Testis (tissue), 2 donors: ENCODE measurements at regions not wholly inside any gene's neighbourhood (a gene's known extent, or its start where the extent isn't known, plus 50 kb on each side); places are given as distances from the start of the nearest gene placed in this dataset.

ENCODE experiments used
- POLR2A ChIP-seq: fragments of 450-650 bp; IDR thresholded peaks from one replicate; pipeline ENCODE4 v1.6.1; 2017; ENCODE audit warnings: antibody characterized with exemption, mild to moderate bottlenecking, moderate library complexity
- TF ChIP-seq, protein P1 (sequence below), 3 experiments: fragments of 450-650 bp in 2 of 3; fragments of 200-600 bp in 1 of 3; sonication (generic) in 1 of 3; IDR thresholded peaks; one replicate each; pipeline ENCODE4 v1.5.1; 2016 to 2019; ENCODE audit warnings: antibody characterized with exemption in 3 of 3, mild to moderate bottlenecking in 2 of 3, moderate library complexity in 1 of 3

DNA sequence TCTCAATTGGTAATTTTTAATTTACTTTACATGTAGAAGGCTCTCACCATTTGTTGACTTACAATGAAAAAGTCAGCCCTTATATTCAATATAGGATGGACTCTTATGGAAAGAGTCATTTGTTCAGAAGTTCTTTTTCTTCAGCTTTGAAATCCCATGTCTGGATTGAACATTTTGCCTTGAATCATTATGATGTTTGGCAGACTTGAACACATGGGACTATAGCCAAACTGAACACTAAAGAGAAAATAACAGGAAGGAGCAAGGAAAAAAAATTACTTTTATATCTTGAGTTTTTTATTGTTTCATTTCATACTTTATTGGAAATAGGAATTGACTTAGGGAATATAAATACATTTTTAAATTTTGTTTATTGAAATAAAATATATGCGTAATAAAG, 1503.0 kb downstream of the EFNA5 start:
- TF ChIP-seq POLR2A, result no peak
- TF ChIP-seq, protein P1, sequence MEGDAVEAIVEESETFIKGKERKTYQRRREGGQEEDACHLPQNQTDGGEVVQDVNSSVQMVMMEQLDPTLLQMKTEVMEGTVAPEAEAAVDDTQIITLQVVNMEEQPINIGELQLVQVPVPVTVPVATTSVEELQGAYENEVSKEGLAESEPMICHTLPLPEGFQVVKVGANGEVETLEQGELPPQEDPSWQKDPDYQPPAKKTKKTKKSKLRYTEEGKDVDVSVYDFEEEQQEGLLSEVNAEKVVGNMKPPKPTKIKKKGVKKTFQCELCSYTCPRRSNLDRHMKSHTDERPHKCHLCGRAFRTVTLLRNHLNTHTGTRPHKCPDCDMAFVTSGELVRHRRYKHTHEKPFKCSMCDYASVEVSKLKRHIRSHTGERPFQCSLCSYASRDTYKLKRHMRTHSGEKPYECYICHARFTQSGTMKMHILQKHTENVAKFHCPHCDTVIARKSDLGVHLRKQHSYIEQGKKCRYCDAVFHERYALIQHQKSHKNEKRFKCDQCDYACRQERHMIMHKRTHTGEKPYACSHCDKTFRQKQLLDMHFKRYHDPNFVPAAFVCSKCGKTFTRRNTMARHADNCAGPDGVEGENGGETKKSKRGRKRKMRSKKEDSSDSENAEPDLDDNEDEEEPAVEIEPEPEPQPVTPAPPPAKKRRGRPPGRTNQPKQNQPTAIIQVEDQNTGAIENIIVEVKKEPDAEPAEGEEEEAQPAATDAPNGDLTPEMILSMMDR (IDR thresholded peaks at IDR 0.05), result no peak
